Gastrocnemius medialis (tissue), 4 donors: ENCODE measurements at regions not wholly inside any gene's neighbourhood (a gene's known extent, or its start where the extent isn't known, plus 50 kb on each side); places are given as distances from the start of the nearest gene placed in this dataset.

Source experiments
- ATAC-seq, 2 donors: fragments of 150-250 bp; one replicate each; pipeline ENCODE4 v1.9.1; 2016
- DNase-seq, 2 donors: peaks; one replicate each; pipeline ENCODE4 v3.0.0-alpha.2; 2019
- H3K27ac ChIP-seq, 4 donors: fragments of 200-600 bp; sonication (generic); 1 replicate in 1 of 4; 2 replicates in 3 of 4; pipeline ENCODE4 v1.5.1; 2016 to 2018; ENCODE audit warnings: mild to moderate bottlenecking in 2 of 4, moderate library complexity in 1 of 4
- H3K27me3 ChIP-seq, 3 donors: fragments of 200-600 bp; sonication (generic) in 2 of 3; 1 replicate in 1 of 3; 2 replicates in 2 of 3; pipeline versions ENCODE4 v1.5.1 to v1.6.0; 2016 to 2019; ENCODE audit warnings: mild to moderate bottlenecking in 1 of 3, moderate library complexity in 1 of 3
- H3K36me3 ChIP-seq, 2 donors: fragments of 200-600 bp; sonication (generic) in 1 of 2; one replicate each; pipeline ENCODE4 v1.5.1; 2017 to 2018
- H3K4me1 ChIP-seq, 2 donors: fragments of 200-600 bp; sonication (generic) in 1 of 2; one replicate each; pipeline ENCODE4 v1.5.1; 2016 to 2017; ENCODE audit warnings: mild to moderate bottlenecking in 2 of 2
- H3K4me3 ChIP-seq, 4 donors: fragments of 200-600 bp; sonication (generic) in 3 of 4; 1 replicate in 1 of 4; 2 replicates in 3 of 4; pipeline ENCODE4 v1.5.1; 2016 to 2019; ENCODE audit warnings: mild to moderate bottlenecking in 2 of 4
- H3K9me3 ChIP-seq, 3 donors: fragments of 200-600 bp; sonication (generic) in 2 of 3; 1 replicate in 1 of 3; 2 replicates in 2 of 3; pipeline ENCODE4 v1.5.1; 2016 to 2019
- CTCF ChIP-seq, 5 experiments: fragments of 450-650 bp in 3 of 5; fragments of 200-600 bp in 2 of 5; sonication (generic) in 2 of 5; IDR thresholded peaks in 4 of 5; conservative IDR thresholded peaks in 1 of 5; 1 replicate in 4 of 5; 2 replicates in 1 of 5; pipeline ENCODE4 v1.5.1; 2016 to 2019; ENCODE audit warnings: antibody characterized with exemption in 5 of 5, mild to moderate bottlenecking in 3 of 5, moderate library complexity in 3 of 5
- POLR2A ChIP-seq, 2 donors: fragments of 450-650 bp; IDR thresholded peaks; one replicate each; pipeline ENCODE4 v1.6.1; 2017; ENCODE audit warnings: antibody characterized with exemption in 2 of 2, mild to moderate bottlenecking in 2 of 2, moderate library complexity in 2 of 2
- in situ Hi-C, 4 donors: fragments of 200-750 bp; cut with MboI; loops; one replicate each; pipeline versions ENCODE4 v1.15.0 to v1.8.0; 2017; ENCODE audit warnings: low sequenced_read_pairs in 4 of 4
- intact Hi-C: fragments of 100-400 bp; cut with DNase I; formaldehyde crosslinking; loops from one replicate; pipeline ENCODE4 v1.15.1; 2023; ENCODE audit warnings: low total_unique reads

- no peaks in the 10 kb centered on the region for H3K36me3 ChIP-seq
- intact Hi-C loops, result no loop called here
- in situ Hi-C loops, result no loop called here
Measured at GRCh38 chr12:90390947-90391346, 564.0 kb downstream of the CCER1 start.

GRCh38 chr12:90368081-90368480 lies 586.9 kb downstream of the CCER1 start:
- in situ Hi-C loops, result no loop called here
- TF ChIP-seq CTCF (IDR thresholded peaks at IDR 0.05 in 4 of 5, conservative IDR thresholded peaks at IDR 0.05 in 1 of 5), result no peak
- no peak for TF ChIP-seq POLR2A (IDR thresholded peaks at IDR 0.05)

More at GRCh38 chr12:90390947-90391346, 564.0 kb downstream of the CCER1 start:
- no peak for ATAC-seq
- no peaks in the 10 kb centered on the region for H3K4me1 ChIP-seq
- H3K9me3 ChIP-seq, result no peaks in the 10 kb centered on the region
- DNase-seq, result no peak
- H3K27ac ChIP-seq, result no peak overlapping the region
- H3K4me3 ChIP-seq, result no peak overlapping the region
- TF ChIP-seq CTCF (IDR thresholded peaks at IDR 0.05 in 4 of 5, conservative IDR thresholded peaks at IDR 0.05 in 1 of 5), result no peak
- no peak for TF ChIP-seq POLR2A (IDR thresholded peaks at IDR 0.05)
- H3K27me3 ChIP-seq, result no peaks in the 10 kb centered on the region

GRCh38 chr12:90366286-90366685 lies 588.7 kb downstream of the CCER1 start:
- Histone ChIP-seq H3K9me3 (no peaks in the 10 kb centered on the region), H3K27me3 (no peaks in the 10 kb centered on the region), H3K4me3 (no peak overlapping the region), H3K4me1 (no peaks in the 10 kb centered on the region), H3K27ac (no peak overlapping the region), H3K36me3 (no peaks in the 10 kb centered on the region)
- DNase-seq, result no peak
- TF ChIP-seq CTCF (IDR thresholded peaks at IDR 0.05 in 4 of 5, conservative IDR thresholded peaks at IDR 0.05 in 1 of 5) (no peak), POLR2A (IDR thresholded peaks at IDR 0.05) (no peak)
- no peak for ATAC-seq
- in situ Hi-C loops, result no loop called here
- intact Hi-C loops, result no loop called here

More at GRCh38 chr12:90368081-90368480, 586.9 kb downstream of the CCER1 start:
- ATAC-seq (no peak), DNase-seq (no peak)
- intact Hi-C loops, result no loop called here
- Histone ChIP-seq H3K27me3 (no peaks in the 10 kb centered on the region), H3K36me3 (no peaks in the 10 kb centered on the region), H3K9me3 (no peaks in the 10 kb centered on the region), H3K27ac (no peak overlapping the region), H3K4me3 (no peak overlapping the region), H3K4me1 (no peaks in the 10 kb centered on the region)

- no peaks in the 10 kb centered on the region for H3K4me1 ChIP-seq
- TF ChIP-seq CTCF (IDR thresholded peaks at IDR 0.05 in 4 of 5, conservative IDR thresholded peaks at IDR 0.05 in 1 of 5) (no peak), POLR2A (IDR thresholded peaks at IDR 0.05) (no peak)
- no peak overlapping the region for H3K27ac ChIP-seq
- intact Hi-C loops, result no loop called here
- no peak overlapping the region for H3K4me3 ChIP-seq
- ATAC-seq, result no peak
- no peaks in the 10 kb centered on the region for H3K27me3 ChIP-seq
- H3K9me3 ChIP-seq, result no peaks in the 10 kb centered on the region
- no peak for DNase-seq
- in situ Hi-C loops, result no loop called here
- no peaks in the 10 kb centered on the region for H3K36me3 ChIP-seq
Measured at GRCh38 chr12:90360300-90360699, 594.7 kb downstream of the CCER1 start.

- TF ChIP-seq CTCF (IDR thresholded peaks at IDR 0.05 in 4 of 5, conservative IDR thresholded peaks at IDR 0.05 in 1 of 5) (no peak), POLR2A (IDR thresholded peaks at IDR 0.05) (no peak)
- in situ Hi-C loops (no loop called here), intact Hi-C loops (no loop called here)
- Histone ChIP-seq H3K27me3 (no peaks in the 10 kb centered on the region), H3K4me3 (no peak overlapping the region), H3K4me1 (no peaks in the 10 kb centered on the region), H3K36me3 (no peaks in the 10 kb centered on the region), H3K9me3 (no peaks in the 10 kb centered on the region), H3K27ac (no peak overlapping the region)
- no peak for ATAC-seq
- DNase-seq, result no peak
Measured at GRCh38 chr12:90355711-90356355, 599.1 kb downstream of the CCER1 start.
